Activated effector memory CD4-positive, alpha-beta T cell treated with anti-CD3 and anti-CD28 coated beads, Interleukin-2, amount 50 U/mL, for 16 hours (primary cell): ENCODE measurements at regions not wholly inside any gene's neighbourhood (a gene's known extent, or its start where the extent isn't known, plus 50 kb on each side); places are given as distances from the start of the nearest gene placed in this dataset.
"Not testable (repeated sequence)": the region's sequence is repeated elsewhere in the genome, so short reads cannot be mapped to it uniquely, and the experiment has no call there.

Source experiments
- DNase-seq: peaks from one replicate; pipeline ENCODE4 v3.0.0-alpha.2; 2020

GRCh38 chr9:2279138-2279537, 264.0 kb downstream of the SMARCA2 start:
- DNase-seq, result not testable (repeated sequence)

GRCh38 chr9:2281031-2281802, 266.1 kb downstream of the SMARCA2 start:
- DNase-seq, result no peak

GRCh38 chr9:2281803-2282185, 266.6 kb downstream of the SMARCA2 start:
- no peak for DNase-seq

- no peak for DNase-seq
Observed at GRCh38 chr9:2284770-2285169, 269.6 kb downstream of the SMARCA2 start.

- no peak for DNase-seq
Observed at GRCh38 chr9:2285416-2286332, 270.5 kb downstream of the SMARCA2 start.

GRCh38 chr9:2286333-2286705, 271.2 kb downstream of the SMARCA2 start:
- no peak for DNase-seq

GRCh38 chr9:2286825-2287455, 271.8 kb downstream of the SMARCA2 start:
- DNase-seq, result no peak

GRCh38 chr9:2288309-2288708, 273.2 kb downstream of the SMARCA2 start:
- no peak for DNase-seq

GRCh38 chr9:2289263-2289662, 274.1 kb downstream of the SMARCA2 start:
- DNase-seq, result no peak

- no peak for DNase-seq
Observed at GRCh38 chr9:2290382-2290781, 275.2 kb downstream of the SMARCA2 start.

- DNase-seq, result no peak
Observed at GRCh38 chr9:2291980-2292704, 277.0 kb downstream of the SMARCA2 start.

- no peak for DNase-seq
Observed at GRCh38 chr9:2292733-2293132, 277.6 kb downstream of the SMARCA2 start.

GRCh38 chr9:2297771-2298170, 282.6 kb downstream of the SMARCA2 start:
- DNase-seq, result no peak

- no peak for DNase-seq
Observed at GRCh38 chr9:2298217-2298616, 283.1 kb downstream of the SMARCA2 start.

GRCh38 chr9:2299156-2299842, 284.2 kb downstream of the SMARCA2 start:
- no peak for DNase-seq

GRCh38 chr9:2299843-2300205, 284.7 kb downstream of the SMARCA2 start:
- DNase-seq, result no peak

GRCh38 chr9:2300325-2300724, 285.2 kb downstream of the SMARCA2 start:
- DNase-seq, result no peak

- no peak for DNase-seq
Observed at GRCh38 chr9:2302606-2303005, 287.5 kb downstream of the SMARCA2 start.

GRCh38 chr9:2303056-2303455, 287.9 kb downstream of the SMARCA2 start:
- no peak for DNase-seq

- no peak for DNase-seq
Observed at GRCh38 chr9:2307480-2307879, 292.3 kb downstream of the SMARCA2 start.

- DNase-seq, result no peak
Observed at GRCh38 chr9:2311920-2312319, 296.8 kb downstream of the SMARCA2 start.

GRCh38 chr9:2313512-2313911, 298.4 kb downstream of the SMARCA2 start:
- no peak for DNase-seq
